Stimulated activated CD4-positive, alpha-beta T cell treated with anti-CD3 and anti-CD28 coated beads, Interleukin-4, amount 100 ng/mL, for 4 hours (primary cell): ENCODE measurements at regions not wholly inside any gene's neighbourhood (a gene's known extent, or its start where the extent isn't known, plus 50 kb on each side); places are given as distances from the start of the nearest gene placed in this dataset.
"Not testable (repeated sequence)": the region's sequence is repeated elsewhere in the genome, so short reads cannot be mapped to it uniquely, and the experiment has no call there.

ENCODE experiments used
- DNase-seq, 2 experiments: peaks; one replicate each; pipeline ENCODE4 v3.0.0-alpha.2; 2020

DNA sequence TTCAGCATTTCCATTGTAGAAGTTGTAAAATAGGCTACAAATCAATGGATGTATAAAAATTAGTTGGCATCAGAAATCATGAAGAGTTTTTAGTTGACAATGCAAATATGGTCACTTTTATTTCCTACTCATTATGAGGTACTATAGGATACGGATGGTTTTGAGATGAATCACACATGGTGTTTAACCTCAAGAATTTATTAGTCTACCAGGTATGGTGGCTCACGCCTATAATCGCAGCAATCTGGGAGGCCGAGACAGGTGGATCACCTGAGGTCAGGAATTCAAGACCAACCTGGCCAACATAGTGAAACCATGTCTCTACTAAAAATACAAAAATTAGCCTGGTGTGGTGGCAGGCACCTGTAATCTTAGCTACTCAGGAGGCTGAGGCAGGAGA is 1119.0 kb downstream of the NXPH1 start:
- not testable (repeated sequence) for DNase-seq

DNA sequence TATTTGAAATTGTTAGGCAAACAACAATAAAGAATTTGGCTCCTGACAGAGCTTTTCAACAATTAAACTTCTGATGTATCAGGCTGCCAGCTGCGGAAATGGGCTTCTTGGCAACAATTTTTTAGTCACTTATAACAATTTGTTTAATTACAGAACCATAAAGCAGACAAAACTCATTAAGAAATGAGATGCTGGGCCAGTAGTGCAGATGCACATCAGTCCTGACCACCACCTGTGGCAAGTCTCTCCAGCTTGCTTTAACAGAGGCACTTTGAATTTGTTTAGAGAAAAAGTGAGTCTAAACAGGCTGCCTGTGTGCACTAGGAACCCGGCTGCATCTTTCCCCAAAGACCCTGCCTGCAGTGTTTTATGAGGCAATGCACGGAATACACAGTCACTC is 1124.4 kb downstream of the NXPH1 start:
- no peak for DNase-seq

DNA sequence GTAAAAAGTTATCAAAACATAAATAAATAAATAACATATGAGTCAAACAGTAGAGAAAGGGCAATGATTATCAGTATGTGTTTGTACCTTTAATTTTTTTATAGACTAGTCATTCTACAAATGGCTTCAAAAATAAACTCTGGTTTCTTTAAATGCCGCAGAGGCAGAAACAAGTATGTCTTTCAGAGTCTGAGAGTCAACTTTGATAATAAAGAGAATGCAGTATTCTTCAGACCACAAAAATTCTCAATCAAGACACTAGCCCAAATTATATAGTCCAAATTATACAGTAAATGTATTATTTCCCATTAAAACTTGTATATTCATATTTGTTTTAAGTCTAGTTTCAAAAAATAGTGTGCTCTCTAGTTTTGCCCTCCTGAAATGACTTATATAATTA is 1142.3 kb downstream of the NXPH1 start:
- no peak for DNase-seq

DNA sequence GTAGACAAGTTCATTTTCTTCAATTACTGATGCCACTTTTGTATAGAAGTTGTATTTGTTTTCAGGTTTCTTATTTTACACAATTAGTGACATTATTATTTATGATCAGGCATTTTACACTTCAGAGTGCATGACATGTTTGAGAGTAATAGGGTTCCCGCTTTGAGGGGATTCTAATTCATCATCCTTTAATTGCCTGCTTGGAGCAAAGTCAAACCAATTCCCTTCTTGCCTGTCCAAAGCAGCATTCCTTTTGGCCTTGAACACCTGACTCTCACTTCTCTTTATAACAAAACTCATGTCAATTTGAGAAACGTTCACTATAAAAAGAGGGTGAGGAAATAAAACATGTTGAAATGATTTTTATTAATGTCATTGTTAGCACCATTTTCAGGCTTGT is 1149.4 kb downstream of the NXPH1 start:
- no peak for DNase-seq

DNA sequence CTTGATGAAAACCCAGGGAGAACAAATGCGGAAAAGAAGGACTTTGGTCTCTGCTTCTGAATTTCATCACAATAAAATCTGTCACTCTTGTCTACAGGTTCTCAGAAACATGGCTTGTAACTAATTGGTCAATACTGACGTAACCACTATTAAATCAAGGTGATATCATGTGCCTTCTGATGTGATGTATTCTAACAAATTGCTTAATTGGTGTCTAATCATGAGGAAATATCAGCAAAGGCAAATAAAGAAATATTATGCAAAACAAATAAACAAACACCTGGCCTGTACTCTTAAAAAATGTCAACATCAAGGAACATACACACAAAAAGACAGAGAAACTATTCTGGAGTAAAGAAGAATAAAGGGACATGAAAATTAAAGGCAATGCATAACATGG is 1165.0 kb downstream of the NXPH1 start:
- no peak for DNase-seq

DNA sequence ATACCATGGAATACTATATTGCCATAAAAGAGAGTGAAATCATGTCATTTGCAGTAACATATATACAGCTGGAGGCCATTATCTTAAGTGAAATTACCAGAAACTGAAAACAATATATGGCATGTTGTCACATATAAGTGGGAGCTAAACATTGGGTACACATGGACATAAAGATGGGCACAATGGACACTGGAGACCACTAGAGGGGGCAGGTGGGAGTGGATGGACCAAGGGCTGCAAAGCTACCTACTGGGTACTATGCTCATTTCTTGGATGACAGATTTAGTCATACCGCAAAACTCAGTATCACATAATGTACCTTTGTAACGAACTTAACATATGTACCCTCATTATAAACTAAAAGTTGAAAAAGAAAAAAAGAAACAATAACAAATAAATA is 1167.6 kb downstream of the NXPH1 start:
- no peak for DNase-seq

DNA sequence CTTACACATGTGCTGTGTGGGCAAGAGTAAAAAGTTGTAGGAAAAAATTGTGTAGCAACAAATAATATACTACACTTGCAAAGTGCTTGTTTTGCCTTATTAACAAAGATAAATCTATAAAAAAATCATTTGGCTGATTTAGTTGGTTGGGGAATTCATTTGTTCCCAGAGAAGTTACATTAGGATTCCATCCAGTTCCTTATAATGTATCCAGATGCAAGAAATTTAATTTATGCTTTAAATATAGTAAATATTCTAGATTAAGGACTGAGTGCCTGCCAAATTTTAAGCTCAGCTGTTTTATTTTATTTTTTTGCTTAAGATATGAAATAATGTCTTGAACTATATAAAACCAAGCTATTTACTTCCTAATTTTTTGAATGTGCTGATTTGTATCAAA is 1169.9 kb downstream of the NXPH1 start:
- no peak for DNase-seq

DNA sequence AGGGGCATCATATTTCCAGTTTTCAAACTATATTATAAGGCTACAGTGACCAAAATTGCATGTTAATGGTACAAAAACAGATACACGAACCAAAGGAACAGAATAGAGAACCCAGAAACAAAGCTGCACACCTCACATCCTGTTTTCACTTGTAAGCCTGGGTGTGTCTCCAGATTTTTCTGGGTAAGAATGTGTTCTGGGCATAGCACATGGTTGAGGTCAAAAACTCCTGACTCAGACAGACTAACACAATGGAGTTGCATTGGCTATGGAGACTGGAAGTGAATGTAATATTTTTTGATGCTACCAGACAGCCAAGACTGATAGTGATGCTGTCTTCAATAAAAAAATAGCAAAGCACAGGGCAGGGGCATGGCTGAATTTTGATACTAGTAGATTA is 1175.2 kb downstream of the NXPH1 start:
- DNase-seq: no peak

DNA sequence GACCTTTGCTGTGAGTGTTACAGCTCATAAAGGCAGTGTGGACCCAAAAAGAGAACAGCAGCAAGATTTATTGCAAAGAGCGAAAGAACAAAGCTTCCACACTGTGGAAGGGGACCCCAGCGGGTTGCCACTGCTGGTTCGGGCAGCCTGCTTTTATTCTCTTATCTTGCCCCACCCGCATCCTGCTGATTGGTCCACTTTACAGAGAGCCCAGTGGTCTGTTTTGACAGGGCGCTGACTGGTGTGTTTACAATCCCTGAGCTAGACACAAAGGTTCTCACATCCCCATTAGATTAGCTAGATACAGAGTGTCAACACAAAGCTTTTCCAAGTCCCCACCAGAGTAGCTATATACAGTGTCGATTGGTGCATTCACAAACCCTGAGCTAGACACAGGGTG is 1187.5 kb downstream of the NXPH1 start:
- not testable (repeated sequence) for DNase-seq

DNA sequence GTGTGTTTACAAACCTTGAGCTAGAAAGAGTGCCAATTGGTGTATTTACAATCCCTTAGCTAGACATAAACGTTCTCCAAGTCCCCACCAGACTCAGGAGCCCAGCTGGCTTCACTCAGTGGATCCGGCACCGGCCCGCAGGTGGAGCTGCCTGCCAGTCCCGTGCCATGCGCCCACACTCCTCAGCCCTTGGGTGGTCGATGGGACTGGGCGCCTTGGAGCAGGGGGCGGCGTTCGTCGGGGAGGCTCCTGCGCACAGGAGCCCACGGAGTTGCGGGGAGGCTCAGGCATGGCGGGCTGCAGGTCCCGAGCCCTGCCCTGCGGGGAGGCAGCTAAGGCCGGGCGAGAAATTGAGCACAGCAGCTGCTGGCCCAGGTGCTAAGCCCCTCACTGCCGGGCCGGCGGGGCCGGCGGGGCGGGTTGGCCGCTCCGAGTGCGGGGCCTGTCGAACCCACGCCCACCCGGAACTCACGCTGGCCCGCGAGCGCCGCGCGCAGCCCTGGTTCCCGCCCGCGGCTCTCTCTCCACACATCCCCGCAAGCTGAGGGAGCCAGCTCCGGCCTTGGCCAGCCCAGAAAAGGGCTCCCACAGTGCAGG is 1188.0 kb downstream of the NXPH1 start:
- DNase-seq: not testable (repeated sequence)

DNA sequence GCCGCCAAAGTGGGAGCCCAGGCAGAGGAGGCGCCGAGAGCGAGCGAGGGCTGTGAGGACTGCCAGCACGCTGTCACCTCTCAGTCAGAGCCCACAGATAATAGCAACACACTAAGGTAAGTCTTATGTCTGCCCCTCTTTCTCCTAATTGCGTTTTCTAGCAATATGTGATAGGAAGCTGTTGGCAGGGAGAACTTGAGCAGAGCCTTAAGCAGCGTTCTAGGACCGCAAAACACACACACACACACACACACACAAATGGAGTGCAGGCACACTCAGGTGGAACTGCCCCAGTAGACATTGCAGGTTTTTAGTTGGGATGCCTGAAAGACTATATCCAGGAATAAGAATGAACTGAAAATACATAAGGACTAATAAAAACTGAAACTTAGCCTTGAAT is 1188.5 kb downstream of the NXPH1 start:
- no peak for DNase-seq

DNA sequence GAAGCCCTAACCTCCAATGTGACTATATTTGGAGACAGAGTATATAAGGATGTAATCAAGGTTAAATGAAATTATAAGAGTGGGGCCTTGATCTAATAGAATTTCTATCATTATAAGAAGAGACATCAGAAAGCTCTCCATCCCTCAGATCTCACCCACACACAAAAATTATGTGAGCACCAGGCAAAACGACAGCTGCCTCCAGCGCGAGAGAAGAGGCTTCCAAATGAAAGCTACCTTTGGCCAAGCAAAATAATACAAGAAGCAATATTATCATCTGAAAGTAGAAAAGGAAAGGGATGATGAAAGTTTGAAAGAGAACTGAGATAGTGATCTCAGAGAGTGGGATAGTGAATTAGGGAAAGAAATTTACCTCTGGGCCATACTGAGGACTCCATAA is 1192.5 kb downstream of the NXPH1 start:
- DNase-seq: no peak

DNA sequence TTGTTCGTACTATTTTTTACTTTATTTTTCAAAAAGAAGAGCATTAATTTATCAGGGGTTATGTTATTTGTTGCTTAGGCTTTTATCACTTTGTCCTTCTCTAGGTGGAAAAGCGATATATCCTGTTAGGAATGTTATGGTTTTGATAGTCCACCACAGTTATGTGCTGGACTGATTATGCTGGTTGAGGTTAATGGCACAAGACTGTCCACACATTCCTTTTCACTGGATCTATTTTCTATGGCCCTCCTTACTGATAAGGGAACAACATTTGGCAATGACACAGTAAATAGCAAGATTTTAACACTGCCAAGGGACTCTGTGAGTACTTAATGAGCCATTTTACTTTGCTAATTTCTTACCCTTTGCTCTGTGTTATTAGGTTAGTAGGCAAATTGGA is 1212.3 kb downstream of the NXPH1 start:
- no peak for DNase-seq

DNA sequence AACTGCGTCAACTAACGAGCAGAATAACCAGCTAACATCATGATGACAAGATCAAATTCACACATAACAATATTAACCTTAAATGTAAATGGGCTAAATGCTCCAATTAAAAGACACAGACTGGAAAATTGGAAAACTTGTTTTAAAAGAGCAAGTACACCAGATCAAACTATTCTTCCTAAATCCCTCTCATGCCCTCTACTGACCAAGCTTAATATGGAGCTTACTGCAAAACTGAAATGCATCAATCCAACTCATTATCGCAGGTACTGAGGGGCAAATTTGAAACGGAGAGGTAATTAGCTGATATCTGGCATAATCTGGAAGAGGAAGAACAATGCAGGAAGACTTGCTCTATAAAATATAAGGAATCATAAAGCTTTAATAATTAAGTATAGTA is 1223.8 kb downstream of the NXPH1 start:
- DNase-seq: no peak

DNA sequence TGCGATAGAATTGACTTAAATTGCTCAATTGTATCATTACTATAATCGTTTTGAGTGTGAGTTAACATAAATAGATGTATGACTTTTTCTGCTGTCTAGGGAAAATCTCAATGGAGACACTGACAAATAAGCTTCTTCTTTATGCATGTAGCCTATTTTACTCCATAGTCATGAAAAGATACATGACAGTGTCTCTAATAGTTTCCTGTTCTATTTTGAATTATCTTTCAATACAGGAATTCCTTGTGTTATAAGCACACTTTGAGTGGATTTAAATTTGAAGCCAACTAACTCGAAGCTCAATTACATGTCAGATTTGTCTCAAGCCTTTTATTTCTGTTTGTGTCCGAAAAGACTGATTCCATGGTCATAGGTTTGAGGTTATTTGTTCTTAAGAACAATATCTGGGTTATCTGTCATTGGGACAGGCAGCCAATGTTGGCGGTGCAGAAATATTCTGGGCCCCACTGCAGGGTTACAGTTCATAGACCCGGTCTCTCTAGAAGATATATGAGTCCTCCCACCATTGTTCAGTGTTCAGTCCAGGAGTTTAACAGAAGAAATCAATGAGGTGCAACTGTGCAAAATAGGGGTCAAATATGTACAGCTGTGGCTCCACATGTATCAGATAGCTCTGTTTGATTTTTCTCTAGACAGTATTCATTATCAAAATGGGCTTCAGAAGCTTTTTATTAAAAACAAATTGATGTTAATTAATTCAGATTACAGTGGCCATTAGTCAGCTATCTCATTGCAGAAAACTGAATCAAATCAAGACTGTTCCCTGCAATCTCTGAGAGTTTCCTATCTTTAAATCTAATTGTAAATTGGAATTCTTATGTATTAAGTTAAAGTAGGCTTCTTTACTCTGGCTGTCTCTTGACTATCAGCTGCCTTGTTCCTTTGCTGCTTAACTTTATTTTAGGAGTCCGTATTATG is 1238.8 kb downstream of the NXPH1 start:
- no peak for DNase-seq

DNA sequence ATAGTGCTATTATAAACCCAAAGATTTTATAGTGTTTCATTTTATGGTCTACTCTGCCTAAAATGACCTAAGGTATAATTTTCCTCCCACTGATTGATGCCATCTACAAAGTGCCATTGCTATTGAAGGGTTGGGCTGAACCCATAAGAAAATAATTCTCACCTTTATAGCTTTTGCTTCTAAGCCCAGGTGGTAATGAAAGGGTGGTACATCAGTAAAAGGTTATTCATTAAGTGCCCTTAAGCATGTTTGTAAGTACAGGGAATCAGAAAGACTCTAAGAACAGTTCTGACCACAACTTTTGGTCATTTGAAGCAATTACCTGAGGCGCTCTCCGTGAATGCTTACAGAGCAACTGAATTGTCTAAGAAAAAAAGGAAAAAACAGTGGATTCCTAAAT is 1247.3 kb downstream of the NXPH1 start:
- no peak for DNase-seq

DNA sequence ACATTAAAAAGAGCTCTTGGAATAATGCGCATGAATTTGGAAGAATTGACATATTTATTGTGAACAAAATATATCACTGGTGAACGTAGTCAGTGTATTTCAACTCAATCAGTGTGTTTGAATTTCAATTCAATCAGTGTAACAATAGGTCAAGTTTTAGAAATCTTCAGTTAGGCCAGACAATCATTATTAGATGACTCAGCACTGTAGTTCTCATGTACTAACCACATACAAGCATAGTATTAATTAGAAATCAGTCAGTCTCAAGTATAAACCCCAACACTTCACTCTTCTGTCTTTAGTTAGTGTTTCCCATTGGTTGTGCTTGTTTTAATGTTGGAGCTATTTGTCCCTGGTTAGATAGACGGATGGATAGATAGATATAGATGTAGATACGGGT is 1247.9 kb downstream of the NXPH1 start:
- no peak for DNase-seq

DNA sequence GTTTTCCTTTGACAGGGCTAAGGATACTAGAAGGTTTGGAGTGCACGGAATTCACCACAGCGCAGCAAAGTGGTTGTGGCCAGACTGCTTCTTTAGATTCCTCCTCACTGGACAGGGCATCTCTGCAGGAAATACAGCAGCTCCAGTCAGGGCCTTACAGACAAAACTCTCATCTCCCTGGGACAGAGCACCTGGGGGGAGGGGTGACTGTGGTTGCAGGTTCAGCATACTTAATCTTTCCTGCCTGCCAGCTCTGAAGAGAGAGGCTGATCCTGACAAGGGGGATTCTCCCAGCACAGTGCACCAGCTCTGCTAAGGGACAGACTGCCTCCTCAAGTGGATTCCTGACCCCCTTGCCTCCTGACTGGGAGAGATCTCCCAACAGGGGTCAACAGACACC is 1257.9 kb downstream of the NXPH1 start:
- no peak for DNase-seq

DNA sequence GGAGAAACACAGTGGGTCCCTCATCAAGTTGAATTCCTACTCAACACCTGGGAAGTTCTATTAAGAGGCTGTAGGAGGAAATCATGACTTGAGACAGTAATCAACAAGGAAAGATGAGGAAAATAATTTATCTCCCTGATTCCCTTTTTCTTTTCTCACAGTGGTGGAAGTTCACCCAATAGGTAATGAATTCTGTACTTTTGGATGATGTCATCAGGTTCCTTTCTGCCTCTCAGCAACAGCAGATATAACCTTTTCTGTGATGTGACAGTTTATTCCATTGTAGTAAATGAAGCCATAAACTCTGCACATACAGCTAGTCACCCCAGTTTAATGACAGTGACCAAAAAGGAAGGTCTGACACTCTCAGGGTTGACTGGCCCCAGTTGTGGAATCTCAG is 1265.0 kb downstream of the NXPH1 start:
- no peak for DNase-seq

DNA sequence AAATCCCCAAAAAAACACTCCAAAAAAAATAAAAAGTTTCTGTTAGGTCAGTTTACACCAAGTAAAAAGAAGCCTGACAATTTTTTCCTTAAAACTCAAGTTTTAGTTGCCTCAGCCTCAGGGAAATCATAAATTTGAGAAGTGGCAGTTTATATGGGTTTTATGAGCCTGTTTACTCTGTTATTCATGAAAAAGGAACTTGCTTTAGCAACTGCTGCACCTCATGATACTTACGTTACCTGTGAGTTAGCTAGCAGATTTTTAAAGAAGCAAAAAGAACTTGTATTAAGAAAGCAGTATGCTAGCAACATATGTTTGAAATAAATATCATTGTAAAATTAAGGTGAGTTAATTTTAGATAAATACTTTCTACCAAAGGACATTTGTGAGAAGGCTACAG is 1264.5 kb upstream of the PHF14 start:
- no peak for DNase-seq

DNA sequence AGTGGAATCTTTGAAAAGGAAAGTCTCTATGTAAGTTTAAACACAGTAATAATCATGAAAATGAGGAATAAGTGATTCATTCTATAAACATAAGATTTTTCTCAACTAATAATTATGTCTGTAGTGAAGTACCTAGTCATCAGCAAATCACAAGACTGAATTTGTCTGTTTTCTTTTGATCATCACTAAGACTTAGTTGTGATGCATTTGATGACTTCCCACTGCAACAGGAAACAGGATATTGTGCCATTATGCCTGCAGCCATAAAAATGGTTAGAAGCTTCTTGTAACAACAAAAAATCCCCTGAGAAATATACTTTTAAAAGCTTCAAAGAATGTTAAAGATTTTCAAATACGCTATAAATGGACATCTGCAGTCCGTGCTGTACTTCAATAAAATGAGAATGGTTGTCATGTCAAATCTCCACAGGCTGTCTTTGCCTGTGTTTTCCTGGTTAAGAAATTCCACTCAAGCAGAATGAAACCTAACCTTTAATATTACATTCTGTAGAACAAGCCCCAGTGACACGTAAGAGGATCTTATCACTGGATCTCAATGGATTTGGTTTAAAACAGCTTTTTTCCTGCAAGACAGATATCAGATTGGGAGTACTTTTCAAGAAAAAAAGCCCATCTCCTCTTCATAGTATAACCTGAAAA is 1262.3 kb upstream of the PHF14 start:
- no peak for DNase-seq

DNA sequence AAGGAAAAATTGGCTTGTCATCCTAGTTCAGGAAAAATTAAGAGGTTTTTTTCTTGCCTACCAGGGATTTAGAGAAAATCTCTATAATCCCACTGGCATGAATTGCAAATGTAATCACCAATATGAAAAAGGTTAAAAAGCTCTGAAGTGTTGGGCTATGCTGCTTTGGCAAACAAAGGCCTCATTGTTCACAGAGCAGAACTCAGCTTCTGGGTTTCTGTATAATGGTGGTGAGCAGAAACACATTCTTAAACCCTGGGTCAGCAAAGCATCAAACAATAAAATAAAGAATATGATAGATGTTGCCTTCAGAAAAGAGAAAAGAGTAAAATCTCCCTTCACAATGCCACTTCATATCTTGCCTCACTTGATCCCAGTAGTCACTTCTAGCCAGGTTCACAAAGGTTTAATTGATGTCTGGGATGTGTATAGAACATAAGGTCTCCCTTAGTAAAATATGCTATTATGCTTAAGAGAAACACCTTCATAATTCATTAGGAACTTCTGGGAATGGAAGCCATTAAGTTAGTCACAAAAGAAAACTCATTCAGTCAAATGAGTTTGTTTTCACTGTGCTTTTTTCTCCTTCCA is 1255.5 kb upstream of the PHF14 start:
- no peak for DNase-seq

DNA sequence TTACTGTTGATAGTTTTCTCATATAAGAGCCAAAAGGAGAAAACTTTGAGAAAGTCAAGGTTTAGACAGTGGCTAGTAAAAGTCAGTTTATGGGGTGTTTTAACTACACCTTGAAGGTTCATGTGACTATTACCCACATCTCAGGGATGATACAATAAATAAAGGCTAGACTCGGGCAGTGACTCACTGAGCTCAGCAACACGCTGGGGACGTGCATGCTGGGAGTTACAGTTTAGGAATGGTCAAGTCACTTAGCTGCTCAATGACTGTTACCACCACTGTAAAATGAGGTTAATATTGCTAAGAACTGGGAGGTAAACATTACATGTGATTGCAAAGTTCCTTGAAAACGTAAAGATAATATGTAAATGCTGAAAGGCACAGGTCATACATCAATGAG is 1254.4 kb upstream of the PHF14 start:
- DNase-seq: no peak

DNA sequence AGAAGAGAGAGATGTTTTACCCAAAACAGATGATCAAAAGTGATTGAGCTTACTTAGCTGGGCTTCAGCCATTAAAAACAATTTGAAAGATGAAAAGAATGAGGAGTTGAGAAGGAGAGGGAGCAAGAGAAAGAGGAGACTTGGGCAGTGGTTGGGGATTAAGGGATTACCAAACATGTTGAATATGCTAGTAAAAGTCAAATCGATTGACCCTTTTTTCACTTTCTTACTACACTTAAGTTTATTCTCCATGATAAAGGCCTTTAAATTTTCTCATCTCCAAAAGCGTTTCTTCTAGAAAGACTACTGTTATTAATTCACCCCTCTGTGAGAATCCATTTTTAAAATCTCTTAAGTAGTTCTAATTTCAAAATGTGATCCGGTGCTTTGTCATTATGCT is 1254.0 kb upstream of the PHF14 start:
- no peak for DNase-seq
